ENCODE measurements at regions not wholly inside any gene's neighbourhood (a gene's known extent, or its start where the extent isn't known, plus 50 kb on each side); places are given as distances from the start of the nearest gene placed in this dataset.

GRCh38 chr10:62736168-62736546 is 68.4 kb upstream of the ADO start:
- no peak for TF ChIP-seq CTCF (IDR thresholded peaks at IDR 0.05)
- no peak for TF ChIP-seq EZH2phosphoT487 (IDR thresholded peaks at IDR 0.05)
- TF ChIP-seq EZH2 (IDR thresholded peaks at IDR 0.05) = no peak

Data from neural progenitor cell (in vitro differentiated cells).